ENCODE measurements at regions not wholly inside any gene's neighbourhood (a gene's known extent, or its start where the extent isn't known, plus 50 kb on each side); places are given as distances from the start of the nearest gene placed in this dataset.
A peak's percentile ranks its signal among the peaks of the same experiment; 100 is the strongest.

DNA sequence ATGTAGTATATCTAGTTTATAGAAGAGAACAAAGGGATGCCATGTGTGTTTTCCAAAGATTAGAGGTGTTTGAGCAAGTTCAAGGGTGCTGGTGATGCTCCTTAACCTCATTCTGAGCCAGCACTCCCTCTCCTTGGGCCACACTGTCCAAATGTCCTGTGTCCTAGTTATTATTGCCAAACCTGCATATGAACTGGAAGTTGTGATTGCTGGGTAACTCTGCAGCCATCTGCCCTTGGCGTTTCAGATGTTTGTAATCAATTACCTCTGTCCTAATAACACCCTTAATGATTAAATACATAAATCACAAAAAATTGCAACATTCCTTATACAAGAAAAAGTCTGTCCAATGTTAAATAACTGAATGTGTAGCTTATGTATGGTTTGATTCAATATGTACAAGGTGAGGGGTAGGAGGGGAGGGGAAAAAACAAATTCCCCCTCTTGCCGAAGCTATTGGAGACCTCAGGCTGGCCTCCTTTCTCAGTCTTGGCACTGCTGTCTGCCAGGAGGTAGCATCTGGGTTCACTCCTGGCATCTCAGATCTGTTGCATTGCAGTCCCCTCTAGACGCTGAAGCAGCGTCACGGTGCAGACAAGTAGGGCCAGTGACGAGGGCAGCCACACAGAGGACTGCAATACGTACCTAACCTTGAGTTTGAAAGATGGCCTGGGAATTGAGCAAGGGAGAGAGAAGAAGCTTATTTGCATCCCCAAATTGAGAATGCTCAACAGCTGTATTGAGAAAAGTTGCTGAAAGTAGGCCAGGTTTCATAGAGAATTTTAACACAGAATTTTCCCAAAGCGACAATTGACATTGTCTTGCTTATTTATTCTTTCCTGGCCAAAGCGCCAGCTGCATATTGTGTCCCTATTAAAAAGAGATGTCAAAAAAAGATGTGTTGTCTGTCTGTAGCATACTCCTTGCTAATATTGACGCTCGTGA is 89.6 kb upstream of the ARHGAP32 start:
- H3K4me1 ChIP-seq (ENCODE audit: control insufficient read depth, insufficient read depth, low read length), result peaks cover 24% of the 10 kb centered on the region
- no peaks in the 10 kb centered on the region for H3K36me3 ChIP-seq (ENCODE audit: control insufficient read depth, insufficient read depth, low read length)
- H3K4me3 ChIP-seq (ENCODE audit: insufficient read depth, low read depth, low read length), result no peak overlapping the region
- no peaks in the 10 kb centered on the region for H3K9me3 ChIP-seq (ENCODE audit: control insufficient read depth, low read length)
- WGBS, 2 experiments, result 84 to 86% methylated on average over 11 of the region's 11 CpGs
- H3K27me3 ChIP-seq (ENCODE audit: control insufficient read depth, insufficient read depth, low read length, poor library complexity, severe bottlenecking), result peaks cover 21% of the 10 kb centered on the region
- H3K27ac ChIP-seq (ENCODE audit: insufficient read depth, low read depth, low read length, poor library complexity, severe bottlenecking), result no peak overlapping the region

DNA sequence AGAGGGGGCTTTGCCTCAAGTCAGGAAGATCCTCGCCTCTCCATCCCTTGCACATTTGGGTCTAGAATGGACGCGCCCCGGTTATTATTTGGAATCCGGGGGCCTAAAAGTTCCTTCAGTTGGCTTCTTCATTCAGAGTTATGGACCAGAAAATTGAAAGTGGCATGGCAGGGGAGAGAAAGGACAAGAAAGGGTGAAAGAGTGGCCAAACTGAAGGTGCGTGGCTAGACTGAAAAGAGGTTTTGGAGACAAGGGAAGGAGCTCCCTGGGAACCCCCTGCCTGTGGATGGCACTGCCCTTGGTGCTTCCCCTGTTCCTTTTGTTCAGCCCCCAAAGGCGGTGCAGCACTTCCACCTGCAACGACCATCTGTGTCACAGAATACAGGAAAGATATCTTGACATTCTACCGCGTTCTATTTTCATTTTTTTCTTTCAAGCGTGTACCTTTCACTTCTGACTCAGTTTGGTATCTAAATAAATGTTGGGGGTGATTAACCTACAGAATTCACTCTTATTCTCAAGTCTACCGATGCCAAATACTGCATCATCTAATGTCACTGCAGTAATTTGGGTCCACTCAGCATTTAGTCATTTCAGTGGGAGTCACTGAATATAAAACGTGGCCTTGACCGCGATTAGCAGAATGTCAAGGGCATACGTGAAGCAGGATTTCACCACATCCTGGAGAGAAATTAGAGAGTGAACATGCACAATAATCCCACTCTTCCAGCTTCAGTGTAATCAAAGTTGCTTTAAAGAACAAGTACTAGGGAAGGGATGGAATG is 88.1 kb upstream of the ARHGAP32 start:
- Histone ChIP-seq H3K4me1 (ENCODE audit: control insufficient read depth, insufficient read depth, low read length) (peaks cover 24% of the 10 kb centered on the region), H3K4me3 (ENCODE audit: insufficient read depth, low read depth, low read length) (peak overlapping the region; percentile 56), H3K27ac (ENCODE audit: insufficient read depth, low read depth, low read length, poor library complexity, severe bottlenecking) (no peak overlapping the region), H3K27me3 (ENCODE audit: control insufficient read depth, insufficient read depth, low read length, poor library complexity, severe bottlenecking) (peaks cover 21% of the 10 kb centered on the region), H3K36me3 (ENCODE audit: control insufficient read depth, insufficient read depth, low read length) (no peaks in the 10 kb centered on the region), H3K9me3 (ENCODE audit: control insufficient read depth, low read length) (no peaks in the 10 kb centered on the region)
- WGBS, 2 experiments, result 53 to 58% methylated on average over 16 of the region's 16 CpGs

DNA sequence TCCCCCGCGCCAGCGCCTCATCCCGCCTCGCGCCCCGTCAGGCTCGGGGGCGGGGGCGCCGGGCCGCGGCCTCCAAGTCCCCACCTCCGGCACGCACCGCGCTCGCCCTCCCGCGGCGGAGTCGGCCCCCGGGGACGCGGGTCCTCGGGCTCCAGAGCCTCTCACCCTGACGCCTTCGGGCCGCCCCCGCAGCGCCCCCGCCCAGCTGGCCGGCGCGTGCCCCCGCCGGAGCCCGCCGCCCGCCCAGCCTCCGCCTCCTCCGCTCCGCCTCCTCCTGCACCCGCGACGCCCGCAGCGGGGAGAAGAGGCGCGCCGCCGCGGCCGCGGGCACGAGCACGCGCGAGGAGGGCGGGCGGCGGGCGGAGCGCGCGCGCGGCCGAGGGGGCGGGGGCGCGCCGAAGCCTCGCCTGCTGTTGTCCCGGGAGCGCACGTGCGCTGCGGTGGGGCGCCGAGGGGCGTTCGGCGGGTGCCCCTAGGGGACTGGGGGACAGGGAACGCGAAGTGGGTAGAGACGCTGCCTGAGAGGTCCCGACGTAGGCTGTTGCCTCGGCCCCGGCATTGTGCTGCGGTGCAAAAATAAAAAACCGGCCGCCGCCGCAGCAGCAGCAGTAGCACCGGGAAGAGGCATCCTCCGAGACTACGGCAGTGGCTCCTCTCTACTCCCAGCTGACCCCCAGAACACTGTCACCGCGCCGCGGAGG is 87.4 kb upstream of the ARHGAP32 start:
- H3K27ac ChIP-seq (ENCODE audit: insufficient read depth, low read depth, low read length, poor library complexity, severe bottlenecking), result no peak overlapping the region

GRCh38 chr11:129278586-129279319 is 86.6 kb upstream of the ARHGAP32 start:
- Histone ChIP-seq H3K27ac (ENCODE audit: insufficient read depth, low read depth, low read length, poor library complexity, severe bottlenecking) (no peak overlapping the region), H3K9me3 (ENCODE audit: control insufficient read depth, low read length) (no peaks in the 10 kb centered on the region), H3K4me1 (ENCODE audit: control insufficient read depth, insufficient read depth, low read length) (peaks cover 24% of the 10 kb centered on the region), H3K4me3 (ENCODE audit: insufficient read depth, low read depth, low read length) (peak overlapping the region; percentile 65), H3K27me3 (ENCODE audit: control insufficient read depth, insufficient read depth, low read length, poor library complexity, severe bottlenecking) (peaks cover 21% of the 10 kb centered on the region), H3K36me3 (ENCODE audit: control insufficient read depth, insufficient read depth, low read length) (no peaks in the 10 kb centered on the region)
- 0 to 1% methylated on average over 109 of the region's 109 CpGs for WGBS, 2 experiments

More for the DNA sequence above, 87.4 kb upstream of the ARHGAP32 start:
- H3K9me3 ChIP-seq (ENCODE audit: control insufficient read depth, low read length), result no peaks in the 10 kb centered on the region
- peaks cover 24% of the 10 kb centered on the region for H3K4me1 ChIP-seq (ENCODE audit: control insufficient read depth, insufficient read depth, low read length)
- H3K4me3 ChIP-seq (ENCODE audit: insufficient read depth, low read depth, low read length), result peak overlapping the region; percentile 56
- peaks cover 21% of the 10 kb centered on the region for H3K27me3 ChIP-seq (ENCODE audit: control insufficient read depth, insufficient read depth, low read length, poor library complexity, severe bottlenecking)
- WGBS, 2 experiments, result 0% methylated on average over 101 to 103 of the region's 103 CpGs
- H3K36me3 ChIP-seq (ENCODE audit: control insufficient read depth, insufficient read depth, low read length), result no peaks in the 10 kb centered on the region

GRCh38 chr11:129277198-129277843 is 85.2 kb upstream of the ARHGAP32 start:
- Histone ChIP-seq H3K27ac (ENCODE audit: insufficient read depth, low read depth, low read length, poor library complexity, severe bottlenecking) (no peak overlapping the region), H3K4me3 (ENCODE audit: insufficient read depth, low read depth, low read length) (no peak overlapping the region), H3K9me3 (ENCODE audit: control insufficient read depth, low read length) (no peaks in the 10 kb centered on the region), H3K4me1 (ENCODE audit: control insufficient read depth, insufficient read depth, low read length) (peaks cover 18% of the 10 kb centered on the region), H3K36me3 (ENCODE audit: control insufficient read depth, insufficient read depth, low read length) (no peaks in the 10 kb centered on the region), H3K27me3 (ENCODE audit: control insufficient read depth, insufficient read depth, low read length, poor library complexity, severe bottlenecking) (peaks cover 21% of the 10 kb centered on the region)
- WGBS, 2 experiments, result 84 to 86% methylated on average over 8 of the region's 8 CpGs

DNA sequence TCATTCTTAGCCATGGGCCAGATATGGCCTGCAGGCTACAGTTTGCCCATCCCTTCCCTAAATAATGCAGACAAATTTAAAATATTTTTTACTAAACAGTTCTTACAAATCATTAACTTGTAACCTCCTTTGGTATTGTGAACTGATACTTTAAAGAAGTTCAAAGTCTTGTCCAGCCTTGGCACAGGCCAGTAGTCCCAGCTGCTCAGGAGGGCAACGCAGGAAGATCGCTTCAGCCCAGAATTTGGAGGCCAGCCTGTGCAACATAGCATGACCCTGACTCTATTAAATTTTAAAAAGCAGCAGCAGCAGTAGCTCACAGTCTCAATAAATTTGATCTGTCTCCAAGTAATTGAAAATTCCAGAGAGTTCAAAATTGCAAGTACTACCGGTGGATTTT is 83.7 kb upstream of the ARHGAP32 start:
- H3K4me3 ChIP-seq (ENCODE audit: insufficient read depth, low read depth, low read length), result no peak overlapping the region
- H3K27me3 ChIP-seq (ENCODE audit: control insufficient read depth, insufficient read depth, low read length, poor library complexity, severe bottlenecking), result peaks cover 16% of the 10 kb centered on the region
- H3K4me1 ChIP-seq (ENCODE audit: control insufficient read depth, insufficient read depth, low read length), result peaks cover 18% of the 10 kb centered on the region
- H3K36me3 ChIP-seq (ENCODE audit: control insufficient read depth, insufficient read depth, low read length), result no peaks in the 10 kb centered on the region
- WGBS, 2 experiments, result 95 to 98% methylated on average over 3 of the region's 3 CpGs
- H3K27ac ChIP-seq (ENCODE audit: insufficient read depth, low read depth, low read length, poor library complexity, severe bottlenecking), result no peak overlapping the region
- no peaks in the 10 kb centered on the region for H3K9me3 ChIP-seq (ENCODE audit: control insufficient read depth, low read length)

GRCh38 chr11:129273944-129274711 is 82.0 kb upstream of the ARHGAP32 start:
- Histone ChIP-seq H3K27me3 (ENCODE audit: control insufficient read depth, insufficient read depth, low read length, poor library complexity, severe bottlenecking) (peaks cover 5% of the 10 kb centered on the region), H3K4me3 (ENCODE audit: insufficient read depth, low read depth, low read length) (no peak overlapping the region), H3K36me3 (ENCODE audit: control insufficient read depth, insufficient read depth, low read length) (no peaks in the 10 kb centered on the region), H3K4me1 (ENCODE audit: control insufficient read depth, insufficient read depth, low read length) (peaks cover 13% of the 10 kb centered on the region), H3K27ac (ENCODE audit: insufficient read depth, low read depth, low read length, poor library complexity, severe bottlenecking) (no peak overlapping the region), H3K9me3 (ENCODE audit: control insufficient read depth, low read length) (no peaks in the 10 kb centered on the region)
- 87 to 90% methylated on average over 5 of the region's 5 CpGs for WGBS, 2 experiments

DNA sequence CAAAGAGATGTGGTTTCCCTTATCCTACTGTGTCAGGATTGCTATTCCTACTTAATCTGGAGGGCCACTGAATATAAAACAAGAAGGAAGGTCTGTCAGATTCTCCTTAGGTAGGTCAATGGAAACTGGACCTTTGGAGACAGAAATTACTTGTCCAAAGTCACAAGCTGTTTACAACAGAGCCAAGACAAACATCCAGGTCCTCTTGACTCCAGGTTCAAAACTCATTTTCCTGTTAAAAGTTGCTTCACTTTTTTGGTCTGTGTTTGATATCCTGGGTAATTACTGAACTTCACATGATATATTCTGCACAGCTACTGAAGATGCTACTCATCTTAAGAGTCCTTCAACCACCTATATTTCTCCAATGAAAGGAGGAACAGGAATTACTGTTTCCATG is 81.2 kb upstream of the ARHGAP32 start:
- Histone ChIP-seq H3K36me3 (ENCODE audit: control insufficient read depth, insufficient read depth, low read length) (no peaks in the 10 kb centered on the region), H3K9me3 (ENCODE audit: control insufficient read depth, low read length) (no peaks in the 10 kb centered on the region), H3K27ac (ENCODE audit: insufficient read depth, low read depth, low read length, poor library complexity, severe bottlenecking) (no peak overlapping the region), H3K27me3 (ENCODE audit: control insufficient read depth, insufficient read depth, low read length, poor library complexity, severe bottlenecking) (peaks cover 3% of the 10 kb centered on the region), H3K4me3 (ENCODE audit: insufficient read depth, low read depth, low read length) (no peak overlapping the region), H3K4me1 (ENCODE audit: control insufficient read depth, insufficient read depth, low read length) (peaks cover 12% of the 10 kb centered on the region)

GRCh38 chr11:129271030-129271429 is 78.9 kb upstream of the ARHGAP32 start:
- H3K4me1 ChIP-seq (ENCODE audit: control insufficient read depth, insufficient read depth, low read length), result peaks cover 10% of the 10 kb centered on the region
- H3K27ac ChIP-seq (ENCODE audit: insufficient read depth, low read depth, low read length, poor library complexity, severe bottlenecking), result no peak overlapping the region
- no peak overlapping the region for H3K4me3 ChIP-seq (ENCODE audit: insufficient read depth, low read depth, low read length)
- H3K9me3 ChIP-seq (ENCODE audit: control insufficient read depth, low read length), result no peaks in the 10 kb centered on the region
- H3K27me3 ChIP-seq (ENCODE audit: control insufficient read depth, insufficient read depth, low read length, poor library complexity, severe bottlenecking), result no peaks in the 10 kb centered on the region
- no peaks in the 10 kb centered on the region for H3K36me3 ChIP-seq (ENCODE audit: control insufficient read depth, insufficient read depth, low read length)
- WGBS, 2 experiments, result 83% methylated on average over 9 of the region's 9 CpGs
